ENCODE measurements at regions not wholly inside any gene's neighbourhood (a gene's known extent, or its start where the extent isn't known, plus 50 kb on each side); places are given as distances from the start of the nearest gene placed in this dataset.
A peak's percentile ranks its signal among the peaks of the same experiment; 100 is the strongest.
"Not testable (repeated sequence)": the region's sequence is repeated elsewhere in the genome, so short reads cannot be mapped to it uniquely, and the experiment has no call there.

GRCh38 chr3:157586293-157586692, 83.1 kb upstream of the VEPH1 start:
- no peak for DNase-seq (ENCODE audit: low spot score)

GRCh38 chr3:157585386-157585785, 82.2 kb upstream of the VEPH1 start:
- no peak for DNase-seq (ENCODE audit: low spot score)

- DNase-seq (ENCODE audit: low spot score), result no peak
Measured at GRCh38 chr3:157582637-157582973, 79.4 kb upstream of the VEPH1 start.

- not testable (repeated sequence) for DNase-seq (ENCODE audit: low spot score)
Measured at GRCh38 chr3:157581956-157582636, 78.9 kb upstream of the VEPH1 start.

GRCh38 chr3:157581371-157581770, 78.2 kb upstream of the VEPH1 start:
- DNase-seq (ENCODE audit: low spot score), result no peak

DNA sequence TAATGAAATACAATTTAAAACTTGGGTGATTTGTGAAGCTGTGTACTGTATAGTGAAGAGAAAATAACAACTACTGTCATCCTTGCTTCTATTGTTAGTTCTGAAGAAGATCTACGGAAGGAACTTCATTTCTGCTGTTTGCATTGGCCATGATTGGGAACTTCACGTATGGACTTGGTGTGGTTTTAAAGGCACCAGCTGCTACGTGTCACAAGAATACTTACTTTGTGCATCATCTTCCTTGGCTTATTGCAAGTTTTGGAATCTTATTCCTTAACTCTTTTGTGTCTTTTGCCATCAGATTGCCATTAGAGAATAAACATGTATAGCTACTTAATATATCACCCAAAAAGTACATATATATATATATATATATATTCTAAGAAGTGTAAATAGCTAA, 75.0 kb upstream of the VEPH1 start:
- DNase-seq (ENCODE audit: low spot score), result no peak

GRCh38 chr3:157574531-157574930, 71.3 kb upstream of the VEPH1 start:
- DNase-seq (ENCODE audit: low spot score), result no peak

GRCh38 chr3:157573780-157574378, 70.7 kb upstream of the VEPH1 start:
- no peak for DNase-seq (ENCODE audit: low spot score)

GRCh38 chr3:157573281-157573680, 70.1 kb upstream of the VEPH1 start:
- DNase-seq (ENCODE audit: low spot score), result no peak

DNA sequence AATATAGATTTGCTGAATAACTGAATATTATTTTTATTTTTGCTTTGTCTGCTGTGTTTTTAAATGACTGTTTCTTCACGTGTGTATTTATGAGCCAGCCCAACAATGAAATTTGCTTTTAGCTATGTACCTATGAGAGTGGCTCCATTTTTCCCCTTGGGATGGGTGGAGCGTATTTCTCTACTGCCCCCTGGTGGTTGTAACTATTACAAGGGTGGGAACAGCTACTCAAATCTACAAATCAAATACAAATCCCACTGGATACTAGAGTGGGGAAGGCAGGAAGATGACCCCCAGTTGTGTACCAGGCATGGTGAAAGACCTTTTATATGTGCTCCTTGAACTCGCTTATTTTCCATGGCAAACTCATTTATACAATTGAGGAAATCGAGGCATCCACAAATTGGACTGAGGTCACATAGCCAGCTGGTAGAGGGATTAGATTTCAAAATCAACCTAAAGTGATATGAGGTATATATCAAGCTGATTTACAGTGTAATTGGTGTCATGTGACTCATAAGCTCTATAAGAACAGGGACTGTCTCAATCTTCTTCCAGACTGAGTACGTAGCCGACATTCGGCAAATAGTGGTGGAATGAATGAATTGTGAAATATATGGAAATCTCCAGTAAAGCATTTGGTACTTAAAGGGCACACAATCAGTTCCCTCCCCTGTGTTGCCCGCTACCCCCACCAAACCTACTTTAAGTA, 69.5 kb upstream of the VEPH1 start:
- peak; percentile 47 for DNase-seq (ENCODE audit: low spot score)

DNA sequence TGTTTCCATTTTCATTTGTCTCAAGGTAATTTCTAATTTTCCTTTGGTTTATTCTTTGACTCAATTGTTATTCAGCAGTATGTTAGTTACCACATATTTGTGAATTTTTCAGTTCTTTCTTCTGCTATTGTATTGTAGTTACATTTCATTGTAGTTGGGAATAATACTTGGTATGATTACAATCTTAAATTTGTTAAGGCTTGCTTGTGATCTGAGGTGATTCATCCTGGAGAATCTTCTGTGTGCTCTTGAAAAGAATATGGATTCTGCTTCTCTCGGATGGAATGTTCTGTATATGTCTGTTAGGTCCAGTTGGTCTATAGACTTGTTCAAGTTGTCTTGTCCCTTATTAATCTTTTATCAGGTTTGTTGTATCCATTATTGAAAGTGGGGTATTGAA, 63.4 kb upstream of the VEPH1 start:
- DNase-seq (ENCODE audit: low spot score), result no peak

GRCh38 chr3:157559401-157559800, 56.2 kb upstream of the VEPH1 start:
- DNase-seq (ENCODE audit: low spot score), result no peak

Small RNA genes in the stretch of these regions (small RNA-seq; reads per million reads assigned to genes)
- gene RN7SKP46, result 0 reads per million in 2 experiments
